HG03064 (cell line): ENCODE measurements at regions not wholly inside any gene's neighbourhood (a gene's known extent, or its start where the extent isn't known, plus 50 kb on each side); places are given as distances from the start of the nearest gene placed in this dataset.
"Not testable (repeated sequence)": the region's sequence is repeated elsewhere in the genome, so short reads cannot be mapped to it uniquely, and the experiment has no call there.

ENCODE experiments used
- ATAC-seq: cut with Tn5 transposase; IDR thresholded peaks from one replicate; pipeline ENCODE4 v1.9.1; 2021; ENCODE audit warnings: low read depth; ENCODE audit not compliant: unreplicated experiment

GRCh38 chr9:88898039-88898720 lies 93.1 kb upstream of the S1PR3 start:
- no peak for ATAC-seq

DNA sequence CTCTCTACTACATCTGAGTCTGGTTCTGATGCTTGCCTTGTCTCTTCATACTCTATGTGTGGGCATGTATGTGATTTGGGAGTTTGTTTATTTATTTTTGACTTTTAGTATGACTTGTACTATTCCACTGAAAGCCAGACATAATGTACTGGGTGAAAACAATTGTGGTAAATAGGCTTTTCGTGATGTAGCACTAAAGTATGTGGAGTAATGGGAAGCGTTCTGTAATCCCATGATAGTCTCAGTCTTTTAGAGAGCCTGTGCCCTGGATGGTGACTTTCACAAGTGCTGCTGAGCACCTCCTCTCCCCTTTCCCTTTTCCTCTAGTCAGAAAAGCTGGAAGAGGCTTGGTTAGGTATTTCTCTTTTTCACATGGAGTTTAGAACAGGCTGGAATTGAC lies 85.8 kb upstream of the S1PR3 start:
- no peak for ATAC-seq

GRCh38 chr9:88915916-88916315 lies 75.4 kb upstream of the S1PR3 start:
- ATAC-seq, result no peak

- no peak for ATAC-seq
Measured at GRCh38 chr9:88916894-88917293, 74.4 kb upstream of the S1PR3 start.

DNA sequence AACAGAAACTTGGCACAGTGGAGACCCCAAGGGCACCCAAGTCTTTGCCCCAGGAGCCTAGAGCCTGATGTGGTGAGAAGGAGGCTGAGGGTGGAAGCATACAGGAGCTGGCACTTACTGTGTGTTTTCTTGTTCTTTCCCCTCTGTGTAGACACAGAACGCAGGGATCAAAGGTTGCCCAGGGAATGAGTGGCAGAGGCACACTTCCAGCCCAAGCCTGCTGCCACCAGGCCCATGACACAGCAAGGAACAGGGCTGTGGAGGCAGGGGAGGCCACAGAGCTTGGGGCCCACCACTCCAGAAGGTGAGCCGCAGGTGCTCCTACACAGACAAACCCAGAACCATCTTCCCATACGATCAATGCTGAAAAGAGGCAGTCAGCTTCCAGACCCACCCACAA lies 73.9 kb upstream of the S1PR3 start:
- ATAC-seq, result no peak

GRCh38 chr9:88918537-88918936 lies 72.7 kb upstream of the S1PR3 start:
- ATAC-seq, result not testable (repeated sequence)

- ATAC-seq, result no peak
Measured at GRCh38 chr9:88920645-88921044, 70.6 kb upstream of the S1PR3 start.

DNA sequence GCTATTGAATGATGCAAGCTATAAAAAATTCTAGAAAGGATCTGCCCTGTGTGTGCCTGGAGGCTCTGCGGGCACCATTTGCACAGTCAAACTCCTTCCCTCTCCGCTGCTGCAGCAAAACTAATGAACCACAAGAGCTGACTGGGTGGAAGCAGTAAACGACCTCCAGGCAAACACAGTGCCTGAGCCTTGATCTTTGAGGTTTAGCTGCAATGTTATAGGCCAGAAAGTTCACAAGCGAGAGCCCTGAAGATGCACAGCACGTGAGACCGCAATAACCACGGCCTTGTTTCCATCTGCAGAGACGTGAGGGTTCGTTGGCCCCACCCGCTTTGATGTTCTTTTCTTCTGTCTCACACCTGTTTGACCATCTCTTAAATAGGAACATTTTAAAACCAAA lies 69.2 kb upstream of the S1PR3 start:
- ATAC-seq, result no peak

- no peak for ATAC-seq
Measured at GRCh38 chr9:88923092-88923491, 68.2 kb upstream of the S1PR3 start.

DNA sequence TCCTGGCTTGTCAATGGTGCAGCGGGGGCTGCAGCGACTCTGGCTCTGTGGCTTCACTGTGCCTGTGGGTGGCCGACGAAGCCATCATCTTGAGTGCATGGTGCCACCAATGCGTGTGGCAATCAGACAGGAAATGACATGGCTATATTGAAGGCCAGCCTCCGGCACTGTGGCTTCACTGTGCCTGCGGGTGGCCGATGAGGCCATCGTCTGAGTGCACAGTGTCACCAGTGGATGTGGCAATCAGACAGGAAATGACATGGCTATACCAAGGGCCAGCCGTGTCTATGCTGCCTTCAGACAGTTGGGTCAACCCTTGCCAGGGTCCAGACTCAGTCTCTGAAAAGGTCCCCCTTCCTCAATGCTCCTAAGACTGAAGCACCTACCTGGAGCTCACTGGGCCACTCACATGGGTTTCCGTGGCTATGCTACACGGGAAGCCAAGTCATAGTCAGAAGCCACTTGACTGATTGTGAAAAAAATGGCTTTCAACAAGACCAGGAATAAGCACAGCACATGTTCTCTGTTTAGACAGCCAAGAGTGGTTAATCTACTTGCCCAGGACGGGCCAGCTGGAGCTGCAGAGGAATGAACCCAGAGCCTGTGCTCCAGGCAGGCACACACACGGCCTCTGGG lies 67.5 kb upstream of the S1PR3 start:
- ATAC-seq, result no peak

DNA sequence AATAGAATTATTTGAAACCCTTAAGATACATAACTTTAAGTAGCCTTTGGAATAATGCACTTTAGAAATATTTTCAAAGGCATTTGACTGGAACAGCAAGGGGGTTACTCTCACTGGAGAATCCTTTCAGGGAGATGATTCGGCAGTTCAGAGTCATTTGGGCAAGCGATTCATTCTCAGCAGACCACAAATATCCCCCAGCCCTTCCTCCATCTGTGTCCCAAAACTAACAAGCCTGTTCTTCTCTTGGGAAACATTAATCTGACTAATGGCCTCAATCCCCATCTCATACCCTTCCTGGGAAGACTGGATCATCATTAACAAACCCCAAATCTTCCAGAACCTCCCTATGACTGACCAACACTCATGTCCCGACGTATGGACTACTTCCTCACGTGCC lies 65.8 kb upstream of the S1PR3 start:
- no peak for ATAC-seq

- ATAC-seq, result no peak
Measured at GRCh38 chr9:88926781-88927505, 64.3 kb upstream of the S1PR3 start.

- ATAC-seq, result no peak
Measured at GRCh38 chr9:88927510-88927909, 63.8 kb upstream of the S1PR3 start.

GRCh38 chr9:88930716-88931115 lies 60.6 kb upstream of the S1PR3 start:
- ATAC-seq, result no peak

- no peak for ATAC-seq
Measured at GRCh38 chr9:88932766-88933165, 58.5 kb upstream of the S1PR3 start.

GRCh38 chr9:88933607-88934379 lies 57.5 kb upstream of the S1PR3 start:
- no peak for ATAC-seq

- no peak for ATAC-seq
Measured at GRCh38 chr9:88934876-88935535, 56.3 kb upstream of the S1PR3 start.

- ATAC-seq, result no peak
Measured at GRCh38 chr9:88936132-88936531, 55.1 kb upstream of the S1PR3 start.

DNA sequence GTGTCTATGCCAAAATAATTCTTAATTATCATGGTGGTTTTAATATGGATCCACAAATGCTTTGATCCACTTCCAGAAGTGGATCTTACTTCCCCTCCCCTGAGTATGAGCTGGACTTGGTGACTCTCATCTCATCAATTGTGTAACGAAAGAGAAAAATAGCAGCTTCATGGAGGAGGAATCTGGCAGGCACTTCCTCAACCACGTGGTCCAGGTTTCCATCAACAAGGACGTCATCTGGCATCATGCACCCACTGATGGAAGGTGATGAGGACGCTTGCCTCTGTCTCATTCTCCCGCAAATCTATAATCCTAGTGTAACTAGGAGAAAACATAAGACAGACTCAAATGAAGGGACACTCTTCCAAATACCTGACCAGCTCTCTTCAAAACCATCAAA lies 54.6 kb upstream of the S1PR3 start:
- ATAC-seq, result no peak

- no peak for ATAC-seq
Measured at GRCh38 chr9:88937248-88937647, 54.0 kb upstream of the S1PR3 start.

GRCh38 chr9:88938189-88938588 lies 53.1 kb upstream of the S1PR3 start:
- ATAC-seq, result no peak
